ENCODE measurements at regions not wholly inside any gene's neighbourhood (a gene's known extent, or its start where the extent isn't known, plus 50 kb on each side); places are given as distances from the start of the nearest gene placed in this dataset.

- H3K36me3 ChIP-seq (ENCODE audit: insufficient read depth, low read length) = no peaks in the 10 kb centered on the region
These were observed 139.9 kb downstream of the MRPL57 start for GRCh38 chr13:21316376-21316775.

GRCh38 chr13:21318891-21319532 is 140.1 kb downstream of the ZDHHC20 start:
- no peaks in the 10 kb centered on the region for H3K79me2 ChIP-seq (ENCODE audit: insufficient read depth, low read length)
- H3K4me2 ChIP-seq (ENCODE audit: insufficient read depth, low read length) = peak overlapping the region; percentile 76
- no peaks in the 10 kb centered on the region for H4K20me1 ChIP-seq (ENCODE audit: insufficient read depth, low read length)
- peak; percentile 88 for DNase-seq (ENCODE audit: insufficient read length, low spot score, missing footprints)
- H3K4me3 ChIP-seq (ENCODE audit: insufficient read depth, low read length) = peak overlapping the region; percentile 71
- no peaks in the 10 kb centered on the region for H3K36me3 ChIP-seq (ENCODE audit: insufficient read depth, low read length)
- no peaks in the 10 kb centered on the region for H3K4me1 ChIP-seq (ENCODE audit: insufficient read depth, low read length)
- TF ChIP-seq CTCF (IDR thresholded peaks at IDR 0.05; ENCODE audit: extremely low read depth, low read depth, low read length) = no peak
- H3K27ac ChIP-seq (ENCODE audit: low read depth, low read length) = no peak overlapping the region
- H3K9me3 ChIP-seq (ENCODE audit: low read depth, low read length) = no peaks in the 10 kb centered on the region
- no peaks in the 10 kb centered on the region for H3K27me3 ChIP-seq (ENCODE audit: insufficient read depth, low read length)
- peak overlapping the region; percentile 89 for H2AFZ ChIP-seq (ENCODE audit: low read length)

More at GRCh38 chr13:21316376-21316775, 139.9 kb downstream of the MRPL57 start:
- Histone ChIP-seq H3K27ac (ENCODE audit: low read depth, low read length) (no peak overlapping the region), H2AFZ (ENCODE audit: low read length) (no peak overlapping the region), H3K79me2 (ENCODE audit: insufficient read depth, low read length) (no peaks in the 10 kb centered on the region), H3K4me3 (ENCODE audit: insufficient read depth, low read length) (no peak overlapping the region), H3K27me3 (ENCODE audit: insufficient read depth, low read length) (no peaks in the 10 kb centered on the region), H4K20me1 (ENCODE audit: insufficient read depth, low read length) (no peaks in the 10 kb centered on the region), H3K4me1 (ENCODE audit: insufficient read depth, low read length) (no peaks in the 10 kb centered on the region), H3K4me2 (ENCODE audit: insufficient read depth, low read length) (no peak overlapping the region), H3K9me3 (ENCODE audit: low read depth, low read length) (no peaks in the 10 kb centered on the region)
- no peak for TF ChIP-seq CTCF (IDR thresholded peaks at IDR 0.05; ENCODE audit: extremely low read depth, low read depth, low read length)
- DNase-seq (ENCODE audit: insufficient read length, low spot score, missing footprints) = no peak

GRCh38 chr13:21319869-21320641 is 139.0 kb downstream of the ZDHHC20 start:
- no peak overlapping the region for H3K27ac ChIP-seq (ENCODE audit: low read depth, low read length)
- no peak overlapping the region for H2AFZ ChIP-seq (ENCODE audit: low read length)
- no peaks in the 10 kb centered on the region for H3K27me3 ChIP-seq (ENCODE audit: insufficient read depth, low read length)
- H3K9me3 ChIP-seq (ENCODE audit: low read depth, low read length) = no peaks in the 10 kb centered on the region
- no peak overlapping the region for H3K4me3 ChIP-seq (ENCODE audit: insufficient read depth, low read length)
- no peak for TF ChIP-seq CTCF (IDR thresholded peaks at IDR 0.05; ENCODE audit: extremely low read depth, low read depth, low read length)
- H3K79me2 ChIP-seq (ENCODE audit: insufficient read depth, low read length) = no peaks in the 10 kb centered on the region
- no peaks in the 10 kb centered on the region for H4K20me1 ChIP-seq (ENCODE audit: insufficient read depth, low read length)
- H3K36me3 ChIP-seq (ENCODE audit: insufficient read depth, low read length) = no peaks in the 10 kb centered on the region
- no peaks in the 10 kb centered on the region for H3K4me1 ChIP-seq (ENCODE audit: insufficient read depth, low read length)
- H3K4me2 ChIP-seq (ENCODE audit: insufficient read depth, low read length) = no peak overlapping the region
- DNase-seq (ENCODE audit: insufficient read length, low spot score, missing footprints) = no peak

- Histone ChIP-seq H2AFZ (ENCODE audit: low read length) (no peak overlapping the region), H3K27me3 (ENCODE audit: insufficient read depth, low read length) (no peaks in the 10 kb centered on the region), H3K79me2 (ENCODE audit: insufficient read depth, low read length) (no peaks in the 10 kb centered on the region), H3K4me1 (ENCODE audit: insufficient read depth, low read length) (peaks cover 1% of the 10 kb centered on the region), H3K4me2 (ENCODE audit: insufficient read depth, low read length) (no peak overlapping the region), H3K4me3 (ENCODE audit: insufficient read depth, low read length) (no peak overlapping the region), H4K20me1 (ENCODE audit: insufficient read depth, low read length) (no peaks in the 10 kb centered on the region), H3K9me3 (ENCODE audit: low read depth, low read length) (no peaks in the 10 kb centered on the region), H3K36me3 (ENCODE audit: insufficient read depth, low read length) (no peaks in the 10 kb centered on the region), H3K27ac (ENCODE audit: low read depth, low read length) (no peak overlapping the region)
- no peak for TF ChIP-seq CTCF (IDR thresholded peaks at IDR 0.05; ENCODE audit: extremely low read depth, low read depth, low read length)
- no peak for DNase-seq (ENCODE audit: insufficient read length, low spot score, missing footprints)
These were observed 138.5 kb downstream of the ZDHHC20 start for GRCh38 chr13:21320642-21321034.
